ENCODE measurements at regions not wholly inside any gene's neighbourhood (a gene's known extent, or its start where the extent isn't known, plus 50 kb on each side); places are given as distances from the start of the nearest gene placed in this dataset.

DNA sequence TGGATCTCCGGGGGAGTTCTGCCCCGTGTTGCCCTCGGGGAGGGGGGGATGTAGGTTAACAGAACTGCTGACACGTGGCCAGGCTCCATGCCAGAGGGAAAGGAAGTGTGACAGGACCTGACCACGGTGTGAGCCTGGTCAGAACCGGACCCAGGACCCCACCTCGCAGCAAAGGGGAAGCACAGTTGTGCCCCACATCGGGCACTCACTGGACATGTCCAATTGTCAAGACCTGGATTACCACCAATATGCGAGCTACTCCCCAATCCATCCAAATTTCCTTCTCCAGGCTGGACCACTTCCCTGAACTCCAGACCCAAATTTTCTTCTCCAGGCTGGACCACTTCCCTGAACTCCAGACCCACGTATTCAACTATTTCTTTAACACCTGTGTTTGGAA lies 78.8 kb upstream of the PIWIL1 start:
- H3K4me1 Mint-ChIP-seq: no peaks in the 10 kb centered on the region
- TF ChIP-seq, protein P1, sequence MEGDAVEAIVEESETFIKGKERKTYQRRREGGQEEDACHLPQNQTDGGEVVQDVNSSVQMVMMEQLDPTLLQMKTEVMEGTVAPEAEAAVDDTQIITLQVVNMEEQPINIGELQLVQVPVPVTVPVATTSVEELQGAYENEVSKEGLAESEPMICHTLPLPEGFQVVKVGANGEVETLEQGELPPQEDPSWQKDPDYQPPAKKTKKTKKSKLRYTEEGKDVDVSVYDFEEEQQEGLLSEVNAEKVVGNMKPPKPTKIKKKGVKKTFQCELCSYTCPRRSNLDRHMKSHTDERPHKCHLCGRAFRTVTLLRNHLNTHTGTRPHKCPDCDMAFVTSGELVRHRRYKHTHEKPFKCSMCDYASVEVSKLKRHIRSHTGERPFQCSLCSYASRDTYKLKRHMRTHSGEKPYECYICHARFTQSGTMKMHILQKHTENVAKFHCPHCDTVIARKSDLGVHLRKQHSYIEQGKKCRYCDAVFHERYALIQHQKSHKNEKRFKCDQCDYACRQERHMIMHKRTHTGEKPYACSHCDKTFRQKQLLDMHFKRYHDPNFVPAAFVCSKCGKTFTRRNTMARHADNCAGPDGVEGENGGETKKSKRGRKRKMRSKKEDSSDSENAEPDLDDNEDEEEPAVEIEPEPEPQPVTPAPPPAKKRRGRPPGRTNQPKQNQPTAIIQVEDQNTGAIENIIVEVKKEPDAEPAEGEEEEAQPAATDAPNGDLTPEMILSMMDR (IDR thresholded peaks at IDR 0.05; ENCODE audit: unreplicated experiment in 3 of 3): no peak
- no peak overlapping the region for H3K27ac Mint-ChIP-seq
- no peak overlapping the region for H3K4me3 Mint-ChIP-seq
- peaks cover 24% of the 10 kb centered on the region for H3K27me3 Mint-ChIP-seq (ENCODE audit: low read depth)
- H3K36me3 Mint-ChIP-seq (ENCODE audit: low read depth): no peaks in the 10 kb centered on the region
- no peaks in the 10 kb centered on the region for H3K9me3 Mint-ChIP-seq

DNA sequence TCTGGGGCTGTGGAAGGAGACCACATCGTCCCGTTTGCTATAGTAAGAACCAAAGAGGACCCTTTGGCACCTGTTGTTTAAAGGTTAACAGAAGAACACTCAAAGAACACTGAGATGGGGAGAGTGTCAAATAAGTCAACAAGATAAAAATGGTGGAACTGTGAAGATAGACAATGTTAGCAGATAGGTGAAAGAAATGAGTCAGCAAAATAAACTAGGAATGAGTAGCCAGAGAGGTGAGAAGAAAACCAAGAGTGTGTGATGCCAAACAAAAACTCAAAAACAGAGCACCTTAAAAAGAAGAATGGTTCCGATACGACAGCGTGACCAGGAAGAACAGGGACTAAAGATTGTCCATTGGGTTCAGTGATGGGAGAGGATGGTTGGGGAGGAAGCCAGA lies 74.7 kb upstream of the PIWIL1 start:
- Mint-ChIP-seq H3K9me3 (no peaks in the 10 kb centered on the region), H3K36me3 (ENCODE audit: low read depth) (no peaks in the 10 kb centered on the region), H3K4me3 (no peak overlapping the region), H3K4me1 (no peaks in the 10 kb centered on the region), H3K27ac (no peak overlapping the region), H3K27me3 (ENCODE audit: low read depth) (peaks cover 52% of the 10 kb centered on the region)
- TF ChIP-seq, protein P1 (IDR thresholded peaks at IDR 0.05; ENCODE audit: unreplicated experiment in 3 of 3): no peak

DNA sequence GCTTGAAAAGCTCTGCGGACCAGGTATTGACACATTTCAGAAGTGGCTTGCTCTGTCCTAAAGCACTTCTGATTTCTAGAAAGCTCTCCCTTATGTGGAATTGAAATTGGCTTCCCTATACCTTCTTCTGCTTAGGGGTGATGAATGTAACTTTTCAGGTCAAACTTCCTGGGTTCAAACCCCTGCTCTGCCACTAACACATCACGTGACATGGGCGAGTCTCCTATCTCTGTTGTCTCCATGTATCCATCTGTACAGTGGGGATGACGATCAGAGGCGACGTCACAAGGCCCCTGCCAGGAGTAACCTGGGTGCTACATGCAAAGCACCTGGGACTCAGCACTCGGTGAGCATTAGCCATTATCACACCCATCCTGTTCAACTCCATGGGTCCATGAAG lies 73.7 kb upstream of the PIWIL1 start:
- H3K36me3 Mint-ChIP-seq (ENCODE audit: low read depth): no peaks in the 10 kb centered on the region
- no peak overlapping the region for H3K4me3 Mint-ChIP-seq
- H3K27ac Mint-ChIP-seq: no peak overlapping the region
- TF ChIP-seq, protein P1 (IDR thresholded peaks at IDR 0.05; ENCODE audit: unreplicated experiment in 3 of 3): no peak
- no peaks in the 10 kb centered on the region for H3K4me1 Mint-ChIP-seq
- H3K9me3 Mint-ChIP-seq: no peaks in the 10 kb centered on the region
- H3K27me3 Mint-ChIP-seq (ENCODE audit: low read depth): peaks cover 52% of the 10 kb centered on the region

DNA sequence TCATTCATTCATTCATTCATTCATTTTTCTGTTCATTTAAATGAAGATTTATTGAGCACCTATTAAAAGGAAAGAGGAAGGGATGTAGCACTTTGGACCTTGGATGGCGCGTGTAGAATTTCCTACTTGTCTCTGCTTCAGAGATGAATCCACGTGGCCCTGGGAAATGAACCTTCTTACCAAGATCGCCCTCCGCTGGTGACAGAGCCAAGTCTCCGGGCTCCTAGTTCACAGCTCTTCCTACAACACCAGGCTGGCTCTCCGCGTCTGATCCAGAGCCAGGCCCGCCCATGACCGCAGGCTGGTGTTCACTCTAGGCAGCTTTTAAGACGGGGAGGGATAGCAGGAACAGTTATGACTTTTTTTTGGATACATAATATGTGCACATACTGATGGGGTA lies 70.9 kb upstream of the PIWIL1 start:
- H3K36me3 Mint-ChIP-seq (ENCODE audit: low read depth): no peaks in the 10 kb centered on the region
- TF ChIP-seq, protein P1 (IDR thresholded peaks at IDR 0.05; ENCODE audit: unreplicated experiment in 3 of 3): no peak
- no peak overlapping the region for H3K4me3 Mint-ChIP-seq
- no peaks in the 10 kb centered on the region for H3K4me1 Mint-ChIP-seq
- H3K9me3 Mint-ChIP-seq: no peaks in the 10 kb centered on the region
- peaks cover 45% of the 10 kb centered on the region for H3K27me3 Mint-ChIP-seq (ENCODE audit: low read depth)
- no peak overlapping the region for H3K27ac Mint-ChIP-seq

DNA sequence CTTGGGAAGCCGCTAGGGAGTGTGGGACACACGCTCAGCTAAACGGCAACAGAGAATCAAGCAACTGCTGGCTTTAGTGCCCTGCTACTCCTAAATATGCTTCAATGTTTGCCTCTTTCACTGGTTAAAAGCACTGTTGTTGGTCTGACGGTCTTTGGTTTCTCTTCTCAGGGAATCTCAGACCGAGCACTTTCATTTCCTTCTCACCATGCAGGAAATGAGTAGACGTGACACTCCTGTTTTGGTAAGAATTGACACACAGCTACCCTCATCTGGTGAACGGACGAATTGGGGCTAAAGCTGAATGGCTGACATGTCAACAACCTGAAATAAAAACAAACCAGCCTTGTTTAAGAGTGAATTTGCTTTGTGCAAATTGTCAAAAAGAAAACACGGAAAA lies 57.5 kb upstream of the PIWIL1 start:
- TF ChIP-seq, protein P1 (IDR thresholded peaks at IDR 0.05; ENCODE audit: unreplicated experiment in 3 of 3): no peak

DNA sequence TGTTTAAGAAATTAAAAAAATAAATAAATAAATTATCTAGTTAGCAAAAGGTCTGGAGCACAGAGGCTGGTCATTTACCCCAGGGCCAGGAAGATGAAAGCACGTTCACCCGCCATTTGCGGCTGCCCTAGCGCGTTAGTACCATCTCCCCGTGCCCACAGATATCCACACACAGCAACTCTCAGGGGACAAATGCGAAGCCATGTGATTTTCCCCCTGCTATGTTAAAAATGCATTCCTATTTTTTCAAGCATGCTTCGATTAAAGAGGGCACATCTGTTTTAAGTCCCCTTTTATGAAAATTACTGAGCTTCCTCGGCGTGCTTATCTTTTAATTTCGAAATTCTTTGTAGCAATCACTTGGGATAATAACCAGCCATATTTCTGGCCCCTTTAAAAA lies 56.9 kb upstream of the PIWIL1 start:
- TF ChIP-seq, protein P1 (IDR thresholded peaks at IDR 0.05; ENCODE audit: unreplicated experiment in 3 of 3): no peak
- Mint-ChIP-seq H3K4me1 (no peaks in the 10 kb centered on the region), H3K4me3 (no peak overlapping the region), H3K9me3 (peaks cover 16% of the 10 kb centered on the region), H3K27me3 (ENCODE audit: low read depth) (peaks cover 16% of the 10 kb centered on the region), H3K36me3 (ENCODE audit: low read depth) (no peaks in the 10 kb centered on the region), H3K27ac (no peak overlapping the region)

More for the DNA sequence above, 57.5 kb upstream of the PIWIL1 start:
- peaks cover 16% of the 10 kb centered on the region for H3K9me3 Mint-ChIP-seq
- H3K4me1 Mint-ChIP-seq: no peaks in the 10 kb centered on the region
- no peaks in the 10 kb centered on the region for H3K36me3 Mint-ChIP-seq (ENCODE audit: low read depth)
- H3K27ac Mint-ChIP-seq: no peak overlapping the region
- H3K27me3 Mint-ChIP-seq (ENCODE audit: low read depth): peaks cover 20% of the 10 kb centered on the region
- no peak overlapping the region for H3K4me3 Mint-ChIP-seq

All from nephron (organoid).